Vagina (tissue), 2 donors: ENCODE measurements at regions not wholly inside any gene's neighbourhood (a gene's known extent, or its start where the extent isn't known, plus 50 kb on each side); places are given as distances from the start of the nearest gene placed in this dataset.

ENCODE experiments used
- CTCF ChIP-seq, 3 experiments: fragments of 450-650 bp in 2 of 3; fragments of 200-600 bp in 1 of 3; sonication (generic) in 1 of 3; IDR thresholded peaks; one replicate each; pipeline ENCODE4 v1.5.1; 2017 to 2019; ENCODE audit warnings: antibody characterized with exemption in 3 of 3, mild to moderate bottlenecking in 2 of 3, moderate library complexity in 2 of 3
- POLR2A ChIP-seq, 2 donors: fragments of 450-650 bp; IDR thresholded peaks; one replicate each; pipeline ENCODE4 v1.6.1; 2017; ENCODE audit warnings: antibody characterized with exemption in 2 of 2, mild to moderate bottlenecking in 2 of 2, moderate library complexity in 2 of 2
- POLR2AphosphoS5 ChIP-seq, 2 donors: sonication (generic); formaldehyde crosslinking; IDR thresholded peaks; one replicate each; pipeline ENCODE4 v1.9.0; 2017; ENCODE audit warnings: antibody characterized with exemption in 2 of 2, mild to moderate bottlenecking in 2 of 2, low read depth in 1 of 2; ENCODE audit not compliant: insufficient read depth in 1 of 2

- no peak for TF ChIP-seq CTCF (IDR thresholded peaks at IDR 0.05)
- TF ChIP-seq POLR2A (IDR thresholded peaks at IDR 0.05) = no peak
- TF ChIP-seq POLR2AphosphoS5 (IDR thresholded peaks at IDR 0.05; ENCODE audit: insufficient read depth in 1 of 2, low read depth in 1 of 2) = no peak
Observed at GRCh38 chr2:67341012-67341318, 56.2 kb upstream of the ETAA1 start.
